ENCODE measurements at regions not wholly inside any gene's neighbourhood (a gene's known extent, or its start where the extent isn't known, plus 50 kb on each side); places are given as distances from the start of the nearest gene placed in this dataset.

DNA sequence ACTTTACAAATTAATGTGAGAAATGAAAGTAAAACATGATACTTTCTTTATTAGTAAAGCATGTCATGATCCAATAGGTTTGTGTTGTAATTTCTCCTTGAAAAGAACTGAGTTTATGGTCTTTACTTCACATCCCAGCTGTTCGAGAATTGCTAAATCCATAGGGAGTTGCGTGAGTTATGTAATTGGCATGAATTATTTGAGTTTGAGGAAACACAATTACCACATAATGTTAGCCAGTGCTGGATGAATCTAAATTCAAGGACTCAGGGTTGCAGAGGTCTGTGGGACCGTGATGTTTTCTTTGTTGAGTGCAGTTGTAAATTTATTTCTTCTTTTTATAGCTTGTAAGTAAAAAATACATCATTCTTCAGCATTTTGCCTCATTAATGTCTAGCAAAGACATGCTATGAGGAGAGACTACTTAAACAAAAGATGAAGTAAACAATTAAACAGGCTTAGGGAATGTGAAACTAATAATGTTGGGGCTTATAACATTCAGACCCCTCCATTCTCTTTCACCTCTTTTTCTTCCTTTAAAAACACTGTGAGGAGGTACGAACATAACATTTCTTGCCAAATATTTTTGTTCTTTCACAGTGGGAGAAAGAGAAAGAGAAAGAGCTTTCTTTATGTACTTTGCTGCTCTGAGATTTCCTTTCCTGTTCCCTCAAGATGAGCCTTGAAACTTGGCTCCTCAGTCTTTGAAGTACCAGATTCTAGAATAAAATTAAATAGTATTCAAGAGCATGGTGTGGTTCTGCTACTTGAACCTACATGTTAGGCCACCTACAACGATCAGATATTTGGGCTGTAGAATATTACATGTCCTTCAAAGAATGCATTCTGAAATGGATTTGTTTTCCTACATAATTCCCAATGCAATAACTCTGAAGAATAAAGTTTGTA, 159.6 kb upstream of the ANK2 start:
- ChIA-PET CTCF (interaction anchor here (0.6 kb wide), 1 partner anchor 332 kb away, joined by 3 read pairs; no protein-coding TSS in a partner anchor), POLR2A (no interaction called here)
- TF ChIP-seq HDGF (IDR thresholded peaks at IDR 0.05; ENCODE audit: borderline replicate concordance) (no peak), NFRKB (IDR thresholded peaks at IDR 0.05) (no peak), ZNF384 (IDR thresholded peaks at IDR 0.05) (peak; percentile 52; the same call in 1 of the 2 replicates), FOXA1 (IDR thresholded peaks at IDR 0.05) (no peak), CTBP1 (IDR thresholded peaks at IDR 0.05; ENCODE audit: borderline replicate concordance) (peak; percentile 50; the same call in 1 of the 2 replicates), ARNT (IDR thresholded peaks at IDR 0.05) (peak; percentile 80)
- TF ChIP-seq, protein P1, sequence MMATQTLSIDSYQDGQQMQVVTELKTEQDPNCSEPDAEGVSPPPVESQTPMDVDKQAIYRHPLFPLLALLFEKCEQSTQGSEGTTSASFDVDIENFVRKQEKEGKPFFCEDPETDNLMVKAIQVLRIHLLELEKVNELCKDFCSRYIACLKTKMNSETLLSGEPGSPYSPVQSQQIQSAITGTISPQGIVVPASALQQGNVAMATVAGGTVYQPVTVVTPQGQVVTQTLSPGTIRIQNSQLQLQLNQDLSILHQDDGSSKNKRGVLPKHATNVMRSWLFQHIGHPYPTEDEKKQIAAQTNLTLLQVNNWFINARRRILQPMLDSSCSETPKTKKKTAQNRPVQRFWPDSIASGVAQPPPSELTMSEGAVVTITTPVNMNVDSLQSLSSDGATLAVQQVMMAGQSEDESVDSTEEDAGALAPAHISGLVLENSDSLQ (IDR thresholded peaks at IDR 0.05), result peak; percentile 79
- DNase-seq (ENCODE audit: extremely low spot score), result no peak

DNA sequence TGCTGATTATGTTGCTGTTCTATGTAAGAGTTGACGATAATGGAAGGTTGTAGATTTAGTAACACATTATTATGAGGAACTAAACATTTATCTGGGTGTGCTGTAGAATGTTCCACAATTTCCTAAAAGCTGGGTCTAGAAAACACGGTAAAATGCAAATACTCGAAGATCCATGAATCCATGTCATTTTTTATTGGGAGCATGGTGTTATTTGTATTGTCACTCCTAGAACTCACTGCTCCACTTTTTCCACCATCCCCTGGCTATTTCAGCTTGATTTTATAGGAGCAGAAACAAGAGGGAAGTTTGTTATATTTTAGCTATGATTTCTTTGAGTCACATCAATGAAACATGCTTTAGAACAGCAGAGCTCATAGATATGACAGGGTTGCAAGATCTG, 155.0 kb upstream of the ANK2 start:
- ChIA-PET CTCF (no interaction called here), POLR2A (no interaction called here)
- TF ChIP-seq FOXM1 (IDR thresholded peaks at IDR 0.05; ENCODE audit: borderline replicate concordance) (no peak), TARDBP (IDR thresholded peaks at IDR 0.05) (no peak), NFRKB (IDR thresholded peaks at IDR 0.05) (no peak), FOXA1 (IDR thresholded peaks at IDR 0.05) (no peak), ARNT (IDR thresholded peaks at IDR 0.05) (no peak), L3MBTL2 (conservative IDR thresholded peaks at IDR 0.05) (no peak), LEF1 (IDR thresholded peaks at IDR 0.05; ENCODE audit: borderline replicate concordance) (no peak), ZNF384 (IDR thresholded peaks at IDR 0.05) (no peak), HDGF (IDR thresholded peaks at IDR 0.05; ENCODE audit: borderline replicate concordance) (no peak), ELF4 (IDR thresholded peaks at IDR 0.05) (no peak), SUZ12 (IDR thresholded peaks at IDR 0.05) (no peak), CTBP1 (IDR thresholded peaks at IDR 0.05; ENCODE audit: borderline replicate concordance) (no peak), FOXK2 (IDR thresholded peaks at IDR 0.05) (no peak), SP1 (IDR thresholded peaks at IDR 0.05) (no peak)
- TF ChIP-seq, protein P1 (IDR thresholded peaks at IDR 0.05), result no peak
- DNase-seq (ENCODE audit: extremely low spot score), result no peak

DNA sequence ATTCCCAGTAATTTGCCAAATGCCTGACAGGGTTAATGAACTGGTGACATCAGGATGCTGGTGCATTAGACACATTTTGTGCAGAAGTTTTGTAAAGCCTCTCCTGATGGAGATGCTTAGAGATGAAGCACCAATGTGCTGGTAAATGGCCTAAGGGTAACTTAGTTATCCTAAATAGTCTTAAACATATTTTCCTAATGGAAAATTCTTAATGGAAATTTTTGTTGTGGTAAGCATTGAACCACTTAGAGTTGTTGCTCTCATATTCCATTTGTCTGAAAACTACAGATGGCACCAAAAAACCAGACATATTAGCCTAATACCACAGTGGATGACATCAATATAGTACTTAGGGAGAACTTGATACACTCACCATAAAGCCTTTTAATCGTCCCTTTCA, 154.5 kb upstream of the ANK2 start:
- TF ChIP-seq L3MBTL2 (conservative IDR thresholded peaks at IDR 0.05), result no peak
- no peak for TF ChIP-seq FOXA1 (IDR thresholded peaks at IDR 0.05)
- TF ChIP-seq SUZ12 (IDR thresholded peaks at IDR 0.05), result no peak
- no peak for TF ChIP-seq ELF4 (IDR thresholded peaks at IDR 0.05)
- TF ChIP-seq FOXM1 (IDR thresholded peaks at IDR 0.05; ENCODE audit: borderline replicate concordance), result no peak
- no peak for TF ChIP-seq ARNT (IDR thresholded peaks at IDR 0.05)
- no peak for TF ChIP-seq CTBP1 (IDR thresholded peaks at IDR 0.05; ENCODE audit: borderline replicate concordance)
- no peak for TF ChIP-seq NFRKB (IDR thresholded peaks at IDR 0.05)
- no peak for TF ChIP-seq FOXK2 (IDR thresholded peaks at IDR 0.05)
- TF ChIP-seq ZNF384 (IDR thresholded peaks at IDR 0.05), result no peak
- TF ChIP-seq LEF1 (IDR thresholded peaks at IDR 0.05; ENCODE audit: borderline replicate concordance), result no peak
- TF ChIP-seq TARDBP (IDR thresholded peaks at IDR 0.05), result no peak
- no peak for TF ChIP-seq BHLHE40 (IDR thresholded peaks at IDR 0.05; ENCODE audit: borderline replicate concordance)
- POLR2A ChIA-PET, result no interaction called here
- no peak for DNase-seq (ENCODE audit: extremely low spot score)
- CTCF ChIA-PET, result no interaction called here

DNA sequence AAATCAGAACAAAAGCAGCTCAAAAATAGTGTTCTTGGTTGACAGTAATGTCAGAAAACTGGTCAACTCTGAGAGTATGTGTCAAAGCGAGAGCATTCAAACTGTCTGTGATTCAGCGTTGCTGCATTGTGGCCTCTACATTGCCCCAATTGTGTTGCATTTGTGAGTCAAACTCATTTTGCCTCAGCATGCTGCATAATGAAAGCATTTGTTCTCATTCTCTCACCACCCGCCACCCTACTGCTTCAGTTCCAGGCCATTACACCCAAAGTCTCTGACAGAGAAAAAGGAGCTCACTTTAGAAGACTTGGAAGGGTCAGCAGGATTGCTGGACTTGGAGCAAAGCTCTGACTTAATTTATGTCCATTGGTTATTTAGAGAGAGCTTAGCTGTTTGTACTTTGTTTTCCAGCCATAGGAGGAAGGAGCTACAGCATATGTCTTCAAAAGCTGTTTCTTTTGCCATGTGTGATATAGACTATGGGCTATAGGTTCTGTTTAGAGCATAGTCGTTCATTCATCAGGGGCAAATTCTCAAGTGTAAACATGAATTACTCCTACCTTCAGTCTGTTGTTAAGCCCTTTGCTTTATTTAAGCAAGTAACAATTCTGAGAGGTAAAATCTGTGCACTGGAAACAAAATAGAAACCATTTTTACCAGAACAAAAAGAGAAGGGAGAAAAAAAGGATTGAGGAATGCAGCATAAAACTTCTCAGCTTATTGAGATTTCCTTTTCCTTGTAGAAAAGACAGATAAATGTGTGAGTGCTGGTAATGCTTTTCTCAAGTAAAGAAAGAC, 153.4 kb upstream of the ANK2 start:
- no peak for TF ChIP-seq BHLHE40 (IDR thresholded peaks at IDR 0.05; ENCODE audit: borderline replicate concordance)
- TF ChIP-seq, protein P1 (IDR thresholded peaks at IDR 0.05), result peak; percentile 59
- no peak for DNase-seq (ENCODE audit: extremely low spot score)
- CTCF ChIA-PET, result no interaction called here
- POLR2A ChIA-PET, result interaction anchor here (0.8 kb wide), 1 partner anchor 16 kb away, joined by 3 read pairs; no protein-coding TSS in a partner anchor

DNA sequence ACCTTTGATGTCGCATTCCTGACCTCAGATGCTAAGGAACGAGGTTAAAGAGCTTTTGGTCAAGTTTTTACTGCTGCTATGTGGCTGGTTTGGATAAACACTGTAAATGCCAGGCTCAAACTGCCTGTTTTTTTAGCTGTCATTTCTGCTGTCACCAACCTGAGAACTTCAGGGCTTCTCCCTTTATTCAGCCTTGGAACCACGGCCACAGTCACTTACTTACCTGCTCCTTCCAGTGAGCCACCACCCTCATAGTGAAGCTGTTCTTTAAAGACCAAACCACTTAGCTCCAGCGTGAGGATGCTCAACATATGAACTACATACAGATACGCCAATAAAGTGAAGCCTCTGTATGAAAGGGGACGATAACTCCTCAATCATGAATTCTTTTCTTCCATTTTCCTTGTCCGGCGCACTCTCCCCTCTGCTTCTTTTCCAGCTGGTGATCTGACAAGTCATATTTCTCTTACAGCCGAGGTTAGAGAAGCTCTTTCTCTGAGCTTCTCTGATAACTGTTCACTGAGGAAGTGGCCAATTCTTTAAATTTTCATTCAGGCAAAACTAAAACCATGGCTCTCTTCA, 152.8 kb upstream of the ANK2 start:
- ChIA-PET POLR2A (no interaction called here), CTCF (no interaction called here)
- TF ChIP-seq NFRKB (IDR thresholded peaks at IDR 0.05), result no peak
- no peak for TF ChIP-seq HDGF (IDR thresholded peaks at IDR 0.05; ENCODE audit: borderline replicate concordance)
- no peak for TF ChIP-seq ZNF384 (IDR thresholded peaks at IDR 0.05)
- TF ChIP-seq, protein P1 (IDR thresholded peaks at IDR 0.05), result no peak
- TF ChIP-seq ELF4 (IDR thresholded peaks at IDR 0.05), result no peak
- no peak for TF ChIP-seq FOXK2 (IDR thresholded peaks at IDR 0.05)
- no peak for TF ChIP-seq FOXA1 (IDR thresholded peaks at IDR 0.05)
- TF ChIP-seq ARNT (IDR thresholded peaks at IDR 0.05), result no peak
- TF ChIP-seq SP1 (IDR thresholded peaks at IDR 0.05), result no peak
- TF ChIP-seq FOXM1 (IDR thresholded peaks at IDR 0.05; ENCODE audit: borderline replicate concordance), result no peak
- TF ChIP-seq CTBP1 (IDR thresholded peaks at IDR 0.05; ENCODE audit: borderline replicate concordance), result no peak
- no peak for TF ChIP-seq SUZ12 (IDR thresholded peaks at IDR 0.05)
- no peak for TF ChIP-seq LEF1 (IDR thresholded peaks at IDR 0.05; ENCODE audit: borderline replicate concordance)
- TF ChIP-seq BHLHE40 (IDR thresholded peaks at IDR 0.05; ENCODE audit: borderline replicate concordance), result no peak
- no peak for DNase-seq (ENCODE audit: extremely low spot score)

Data from HEK293T (cell line).